ENCODE measurements at regions not wholly inside any gene's neighbourhood (a gene's known extent, or its start where the extent isn't known, plus 50 kb on each side); places are given as distances from the start of the nearest gene placed in this dataset.

DNA sequence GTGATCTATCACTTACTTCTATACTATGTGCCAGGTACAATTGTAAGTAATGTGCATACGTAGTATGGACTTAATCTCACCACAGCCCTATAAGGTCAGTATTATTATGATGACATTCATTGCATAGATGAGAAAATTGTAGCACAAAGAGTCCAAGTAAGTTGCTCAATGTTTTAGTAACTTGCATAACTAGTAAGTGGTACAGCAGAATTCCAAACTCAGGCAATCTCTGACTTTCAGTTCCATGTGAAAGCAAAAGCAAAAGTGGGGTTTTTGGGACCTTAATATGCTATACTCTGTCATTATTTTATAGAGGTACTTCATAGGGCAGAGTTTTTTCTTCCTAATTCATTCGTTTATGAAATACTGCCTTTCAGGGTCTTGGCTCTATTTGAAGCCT lies 188.8 kb upstream of the VEGFC start:
- no peak for DNase-seq (ENCODE audit: low read depth)
- no peak overlapping the region for H3K4me3 ChIP-seq (ENCODE audit: low read depth, low read length)
- TF ChIP-seq, protein P1, sequence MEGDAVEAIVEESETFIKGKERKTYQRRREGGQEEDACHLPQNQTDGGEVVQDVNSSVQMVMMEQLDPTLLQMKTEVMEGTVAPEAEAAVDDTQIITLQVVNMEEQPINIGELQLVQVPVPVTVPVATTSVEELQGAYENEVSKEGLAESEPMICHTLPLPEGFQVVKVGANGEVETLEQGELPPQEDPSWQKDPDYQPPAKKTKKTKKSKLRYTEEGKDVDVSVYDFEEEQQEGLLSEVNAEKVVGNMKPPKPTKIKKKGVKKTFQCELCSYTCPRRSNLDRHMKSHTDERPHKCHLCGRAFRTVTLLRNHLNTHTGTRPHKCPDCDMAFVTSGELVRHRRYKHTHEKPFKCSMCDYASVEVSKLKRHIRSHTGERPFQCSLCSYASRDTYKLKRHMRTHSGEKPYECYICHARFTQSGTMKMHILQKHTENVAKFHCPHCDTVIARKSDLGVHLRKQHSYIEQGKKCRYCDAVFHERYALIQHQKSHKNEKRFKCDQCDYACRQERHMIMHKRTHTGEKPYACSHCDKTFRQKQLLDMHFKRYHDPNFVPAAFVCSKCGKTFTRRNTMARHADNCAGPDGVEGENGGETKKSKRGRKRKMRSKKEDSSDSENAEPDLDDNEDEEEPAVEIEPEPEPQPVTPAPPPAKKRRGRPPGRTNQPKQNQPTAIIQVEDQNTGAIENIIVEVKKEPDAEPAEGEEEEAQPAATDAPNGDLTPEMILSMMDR (IDR thresholded peaks at IDR 0.05; ENCODE audit: low read depth, low read length, missing control alignments), result no peak

- DNase-seq (ENCODE audit: low read depth), result no peak
- H3K4me3 ChIP-seq (ENCODE audit: low read depth, low read length), result no peak overlapping the region
- TF ChIP-seq, protein P1 (IDR thresholded peaks at IDR 0.05; ENCODE audit: low read depth, low read length, missing control alignments), result no peak
Measured at GRCh38 chr4:176988226-176988625, 195.5 kb upstream of the VEGFC start.

- TF ChIP-seq, protein P1 (IDR thresholded peaks at IDR 0.05; ENCODE audit: low read depth, low read length, missing control alignments), result no peak
- H3K4me3 ChIP-seq (ENCODE audit: low read depth, low read length), result no peak overlapping the region
- no peak for DNase-seq (ENCODE audit: low read depth)
Measured at GRCh38 chr4:176989186-176989585, 196.5 kb upstream of the VEGFC start.

DNA sequence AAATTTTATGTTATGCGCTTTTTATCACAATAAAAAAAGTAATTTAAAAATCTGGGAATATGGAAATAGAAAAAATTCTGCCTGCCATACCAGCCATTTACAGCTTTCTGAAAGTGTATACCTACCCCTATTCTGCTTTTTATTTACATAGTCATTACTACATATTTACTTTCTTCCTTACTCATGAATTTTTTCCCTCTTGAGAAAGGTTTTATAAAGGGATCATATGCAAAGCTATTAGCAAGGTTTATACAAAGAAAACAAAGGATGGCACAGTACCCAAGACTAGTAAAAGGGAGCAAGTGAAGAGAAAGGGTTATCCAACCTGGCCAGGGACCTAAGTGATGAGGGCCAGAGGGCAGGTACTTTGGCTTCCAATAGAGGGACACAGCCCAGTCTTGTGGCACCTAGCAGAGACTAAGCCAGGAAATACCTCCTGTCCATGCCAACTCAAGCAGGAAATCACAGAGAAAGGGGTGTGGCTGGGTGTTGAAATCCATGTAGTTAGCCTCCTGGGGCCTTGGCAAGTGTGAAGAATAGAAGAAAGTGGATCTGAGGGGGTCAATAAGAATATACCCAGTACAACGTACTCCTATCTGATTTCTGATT lies 207.3 kb upstream of the VEGFC start:
- no peak for DNase-seq (ENCODE audit: low read depth)
- TF ChIP-seq, protein P1 (IDR thresholded peaks at IDR 0.05; ENCODE audit: low read depth, low read length, missing control alignments), result no peak
- H3K4me3 ChIP-seq (ENCODE audit: low read depth, low read length), result no peak overlapping the region

DNA sequence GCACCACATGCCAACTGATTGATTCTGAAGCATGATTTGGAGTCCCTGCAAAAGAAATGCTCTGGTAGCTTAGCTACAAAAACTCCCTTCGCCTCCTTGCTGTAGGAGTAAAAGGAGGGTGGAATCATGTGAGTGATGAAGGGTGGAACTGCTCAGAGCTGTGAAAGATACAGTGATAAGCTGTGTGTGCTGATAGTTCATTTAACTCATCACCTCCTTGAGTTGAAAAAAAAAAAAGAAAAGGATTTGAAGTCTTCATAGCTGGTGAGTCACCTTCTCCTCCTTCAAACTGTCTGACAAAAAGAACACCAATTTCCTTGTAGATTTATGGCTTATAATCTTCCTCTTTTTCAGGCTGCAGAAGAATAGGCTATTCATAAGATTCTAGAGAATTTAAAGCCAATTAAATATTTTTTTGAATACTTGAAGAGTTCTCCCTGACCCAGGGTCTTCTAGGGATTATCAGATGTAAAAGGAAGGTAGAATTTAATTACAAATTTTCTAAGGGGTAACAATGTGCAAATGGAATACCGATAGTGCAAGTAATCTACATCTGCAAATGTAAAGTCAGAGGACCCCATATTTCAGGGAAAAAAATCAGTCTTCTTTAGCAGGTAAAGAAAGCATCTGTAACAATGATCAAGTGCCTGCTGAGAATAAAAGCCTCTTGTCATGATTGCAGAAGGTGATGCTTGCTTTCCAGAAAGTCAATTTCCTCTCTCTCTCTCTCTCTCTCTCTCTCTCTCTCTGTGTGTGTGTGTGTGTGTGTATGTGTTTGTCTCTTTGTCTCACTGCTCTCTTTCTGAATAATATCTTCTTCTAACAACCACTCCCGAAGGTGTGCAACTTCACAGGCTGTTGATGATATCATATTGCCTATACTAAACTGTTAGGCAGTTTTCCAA lies 208.8 kb upstream of the VEGFC start:
- TF ChIP-seq, protein P1 (IDR thresholded peaks at IDR 0.05; ENCODE audit: low read depth, low read length, missing control alignments), result no peak
- H3K4me3 ChIP-seq (ENCODE audit: low read depth, low read length), result no peak overlapping the region
- DNase-seq (ENCODE audit: low read depth), result no peak

DNA sequence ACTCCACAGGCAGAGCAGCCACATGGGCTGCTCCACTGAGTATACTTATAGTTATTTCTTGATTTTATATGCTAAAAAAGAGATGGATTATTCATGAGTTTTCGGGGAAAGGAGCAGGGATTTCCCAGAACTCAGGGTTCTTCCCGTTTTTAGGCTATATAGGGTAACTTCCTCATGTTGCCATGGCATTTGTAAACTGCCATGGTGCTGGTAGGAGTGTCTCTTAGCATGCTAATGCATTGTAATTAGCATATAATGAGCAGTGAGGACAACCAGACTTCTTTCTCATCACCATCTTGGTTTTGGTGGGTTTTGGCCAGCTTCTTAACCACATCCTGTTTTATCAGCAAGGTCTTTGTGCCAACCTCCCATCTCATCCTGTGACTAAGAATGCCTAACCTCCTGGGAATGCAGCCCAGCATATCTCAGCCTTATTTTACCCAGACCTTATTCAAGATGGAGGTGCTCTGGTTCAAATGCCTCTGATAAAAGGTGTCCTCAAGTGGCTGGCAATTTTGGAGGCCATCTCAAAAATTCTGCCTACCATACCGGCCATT lies 213.0 kb upstream of the VEGFC start:
- no peak for DNase-seq (ENCODE audit: low read depth)
- TF ChIP-seq, protein P1 (IDR thresholded peaks at IDR 0.05; ENCODE audit: low read depth, low read length, missing control alignments), result no peak
- no peak overlapping the region for H3K4me3 ChIP-seq (ENCODE audit: low read depth, low read length)
